HFF-Myc (cell line): ENCODE measurements at regions not wholly inside any gene's neighbourhood (a gene's known extent, or its start where the extent isn't known, plus 50 kb on each side); places are given as distances from the start of the nearest gene placed in this dataset.

ENCODE experiments used
- DNase-seq: peaks from one replicate; pipeline ENCODE4 v3.0.0-alpha.2; 2011; ENCODE audit warnings: low read depth; ENCODE audit errors: extremely low read depth
- H3K4me3 ChIP-seq: replicated peaks from 2 replicates; pipeline ENCODE4 v1.5.1; 2011; ENCODE audit warnings: low read depth, mild to moderate bottlenecking, control low read depth, low read length
- CTCF ChIP-seq: IDR thresholded peaks from 2 replicates; pipeline ENCODE4 v1.5.1; 2012; ENCODE audit warnings: mild to moderate bottlenecking, low read depth, low read length, control low read depth; ENCODE audit errors: missing control alignments

- DNase-seq = no peak
- no peak for TF ChIP-seq CTCF
Measured at GRCh38 chr6:67219346-67219745, 1415.7 kb upstream of the ADGRB3 start.

GRCh38 chr6:67212584-67212983 is 1422.5 kb upstream of the ADGRB3 start:
- TF ChIP-seq CTCF = no peak
- no peak for DNase-seq
- no peak overlapping the region for H3K4me3 ChIP-seq

More at GRCh38 chr6:67219346-67219745, 1415.7 kb upstream of the ADGRB3 start:
- no peak overlapping the region for H3K4me3 ChIP-seq

GRCh38 chr6:67210450-67210849 is 1424.6 kb upstream of the ADGRB3 start:
- no peak for DNase-seq
- no peak overlapping the region for H3K4me3 ChIP-seq
- TF ChIP-seq CTCF = no peak

- no peak for TF ChIP-seq CTCF
- no peak overlapping the region for H3K4me3 ChIP-seq
- no peak for DNase-seq
Measured at GRCh38 chr6:67201563-67201962, 1433.5 kb upstream of the ADGRB3 start.

GRCh38 chr6:67200626-67201403 is 1434.3 kb upstream of the ADGRB3 start:
- H3K4me3 ChIP-seq = no peak overlapping the region
- no peak for DNase-seq
- no peak for TF ChIP-seq CTCF

- H3K4me3 ChIP-seq = no peak overlapping the region
- no peak for TF ChIP-seq CTCF
- DNase-seq = no peak
Measured at GRCh38 chr6:67199425-67199824, 1435.7 kb upstream of the ADGRB3 start.

- H3K4me3 ChIP-seq = no peak overlapping the region
- no peak for TF ChIP-seq CTCF
- DNase-seq = no peak
Measured at GRCh38 chr6:67190733-67191132, 1444.3 kb upstream of the ADGRB3 start.
